ENCODE measurements at regions not wholly inside any gene's neighbourhood (a gene's known extent, or its start where the extent isn't known, plus 50 kb on each side); places are given as distances from the start of the nearest gene placed in this dataset.

DNA sequence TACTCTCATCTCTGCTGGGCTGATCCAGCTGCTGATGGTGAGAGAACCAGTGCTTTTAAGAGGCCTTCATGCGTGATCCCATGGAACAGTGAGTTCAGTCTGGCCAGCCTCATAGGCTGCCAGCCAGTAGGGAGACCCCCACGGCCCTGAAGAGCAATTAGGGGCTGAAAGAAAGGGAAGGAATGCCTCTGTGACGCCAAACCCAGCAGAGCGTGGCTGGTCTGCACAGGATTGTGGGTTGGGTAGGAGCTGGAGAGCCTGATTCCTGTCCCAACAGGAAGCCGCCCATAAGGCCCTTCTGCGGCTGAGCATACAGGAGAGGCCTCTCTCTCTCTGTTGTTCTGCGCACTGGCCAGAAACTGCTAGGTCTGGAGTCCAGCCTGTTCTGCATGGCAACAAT is 181.5 kb upstream of the E2F8 start:
- H3K27me3 ChIP-seq (replicated peaks; ENCODE audit: control insufficient read depth, insufficient read depth, low read length): no peaks in the 10 kb centered on the region
- H3K9me3 Mint-ChIP-seq (ENCODE audit: unreplicated experiment): no peaks in the 10 kb centered on the region
- no peaks in the 10 kb centered on the region for H3K36me3 Mint-ChIP-seq (ENCODE audit: insufficient read depth, unreplicated experiment)
- TF ChIP-seq CTCF (IDR thresholded peaks at IDR 0.05; ENCODE audit: insufficient read depth in 1 of 2, low read depth in 1 of 2, low read length in 1 of 2, severe bottlenecking in 1 of 2, unreplicated experiment in 1 of 2): no peak
- CTCF ChIA-PET: no interaction called here
- no peak for DNase-seq
- H3K4me3 Mint-ChIP-seq (ENCODE audit: unreplicated experiment): no peak overlapping the region
- H3K4me1 Mint-ChIP-seq (ENCODE audit: low read depth, unreplicated experiment): peaks cover 35% of the 10 kb centered on the region
- H3K36me3 ChIP-seq (ENCODE audit: control insufficient read depth, insufficient read depth, low read length): no peaks in the 10 kb centered on the region
- no peaks in the 10 kb centered on the region for H3K9me3 ChIP-seq
- peaks cover 25% of the 10 kb centered on the region for H3K4me1 ChIP-seq
- no peak overlapping the region for H3K27ac Mint-ChIP-seq (ENCODE audit: unreplicated experiment)
- H3K27me3 Mint-ChIP-seq (ENCODE audit: insufficient read depth, unreplicated experiment): no peaks in the 10 kb centered on the region
- no peak overlapping the region for H3K4me3 ChIP-seq (ENCODE audit: low read depth, low read length)
- BruUV-seq (replicated peaks): no TSS peak
- POLR2A ChIA-PET: no interaction called here
- intact Hi-C loops (cut with micrococcal nuclease; ENCODE audit: unreplicated experiment): no loop called here

DNA sequence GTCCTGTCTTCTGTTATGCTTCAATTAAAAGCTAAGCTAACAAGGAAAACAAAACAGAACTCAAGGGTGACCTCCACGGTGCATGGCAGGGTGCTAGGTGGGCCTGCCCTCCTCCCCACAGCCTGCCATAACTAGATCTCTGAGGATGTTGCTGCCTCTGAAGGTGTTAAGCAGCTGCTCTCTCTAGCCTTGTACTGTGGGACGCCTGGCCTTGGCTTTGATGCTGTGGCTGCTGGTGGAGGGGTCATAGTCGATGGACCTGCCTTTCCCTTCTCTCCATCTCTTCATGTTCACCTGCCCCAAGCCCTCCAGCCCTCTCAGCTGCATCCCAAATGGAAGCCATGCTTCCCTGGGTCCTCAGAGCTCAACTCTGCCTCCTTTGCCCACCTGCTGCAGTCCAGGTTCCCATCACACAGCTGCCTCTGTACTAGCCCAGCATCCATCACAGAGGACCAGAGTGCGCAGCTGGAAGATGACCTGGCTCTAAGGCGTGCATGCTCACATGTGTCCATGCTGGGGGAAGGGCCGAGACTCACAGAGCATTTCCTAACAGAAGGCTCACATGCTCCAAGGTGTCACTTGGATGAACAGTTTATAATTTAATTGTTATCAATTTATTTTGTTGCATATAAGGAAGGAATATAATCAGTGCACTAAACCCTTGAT is 180.3 kb upstream of the E2F8 start:
- H3K27me3 Mint-ChIP-seq (ENCODE audit: insufficient read depth, unreplicated experiment): no peaks in the 10 kb centered on the region
- peak overlapping the region; percentile 75 for H3K27ac Mint-ChIP-seq (ENCODE audit: unreplicated experiment)
- Histone ChIP-seq H3K4me3 (ENCODE audit: low read depth, low read length) (no peak overlapping the region), H3K36me3 (ENCODE audit: control insufficient read depth, insufficient read depth, low read length) (no peaks in the 10 kb centered on the region), H3K9me3 (no peaks in the 10 kb centered on the region), H3K27me3 (replicated peaks; ENCODE audit: control insufficient read depth, insufficient read depth, low read length) (no peaks in the 10 kb centered on the region), H3K4me1 (peaks cover 25% of the 10 kb centered on the region)
- no peaks in the 10 kb centered on the region for H3K9me3 Mint-ChIP-seq (ENCODE audit: unreplicated experiment)
- no peak for DNase-seq
- no peak overlapping the region for H3K4me3 Mint-ChIP-seq (ENCODE audit: unreplicated experiment)
- peaks cover 35% of the 10 kb centered on the region for H3K4me1 Mint-ChIP-seq (ENCODE audit: low read depth, unreplicated experiment)
- ChIA-PET CTCF (no interaction called here), POLR2A (interaction anchor here (0.6 kb wide), 1 partner anchor 241 kb away, joined by 9 read pairs; no protein-coding TSS in a partner anchor)
- intact Hi-C loops (cut with micrococcal nuclease; ENCODE audit: unreplicated experiment): no loop called here
- no peaks in the 10 kb centered on the region for H3K36me3 Mint-ChIP-seq (ENCODE audit: insufficient read depth, unreplicated experiment)
- BruUV-seq (replicated peaks): no TSS peak
- TF ChIP-seq CTCF (IDR thresholded peaks at IDR 0.05; ENCODE audit: insufficient read depth in 1 of 2, low read depth in 1 of 2, low read length in 1 of 2, severe bottlenecking in 1 of 2, unreplicated experiment in 1 of 2): no peak

GRCh38 chr11:19419808-19420207 is 179.1 kb upstream of the E2F8 start:
- H3K4me3 Mint-ChIP-seq (ENCODE audit: unreplicated experiment): peak overlapping the region; percentile 74
- no peaks in the 10 kb centered on the region for H3K27me3 ChIP-seq (replicated peaks; ENCODE audit: control insufficient read depth, insufficient read depth, low read length)
- TF ChIP-seq CTCF (IDR thresholded peaks at IDR 0.05; ENCODE audit: insufficient read depth in 1 of 2, low read depth in 1 of 2, low read length in 1 of 2, severe bottlenecking in 1 of 2, unreplicated experiment in 1 of 2): no peak
- H3K4me1 Mint-ChIP-seq (ENCODE audit: low read depth, unreplicated experiment): peaks cover 35% of the 10 kb centered on the region
- DNase-seq: peak; percentile 44 to 59
- intact Hi-C loops (cut with micrococcal nuclease; ENCODE audit: unreplicated experiment): loop anchor here (1.0 to 5.0 kb wide), 4 partner anchors 22 to 105 kb away; no protein-coding TSS in a partner anchor
- no peaks in the 10 kb centered on the region for H3K27me3 Mint-ChIP-seq (ENCODE audit: insufficient read depth, unreplicated experiment)
- H3K4me3 ChIP-seq (ENCODE audit: low read depth, low read length): no peak overlapping the region
- H3K9me3 Mint-ChIP-seq (ENCODE audit: unreplicated experiment): peaks cover 6% of the 10 kb centered on the region
- H3K4me1 ChIP-seq: peaks cover 25% of the 10 kb centered on the region
- TSS peak; percentile 81 for BruUV-seq (replicated peaks)
- H3K36me3 Mint-ChIP-seq (ENCODE audit: insufficient read depth, unreplicated experiment): no peaks in the 10 kb centered on the region
- no peaks in the 10 kb centered on the region for H3K9me3 ChIP-seq
- H3K27ac Mint-ChIP-seq (ENCODE audit: unreplicated experiment): peak overlapping the region; percentile 94
- no peaks in the 10 kb centered on the region for H3K36me3 ChIP-seq (ENCODE audit: control insufficient read depth, insufficient read depth, low read length)
- ChIA-PET CTCF (no interaction called here), POLR2A (no interaction called here)

Data from Caco-2 (cell line).